Ishikawa (cell line): ENCODE measurements at regions not wholly inside any gene's neighbourhood (a gene's known extent, or its start where the extent isn't known, plus 50 kb on each side); places are given as distances from the start of the nearest gene placed in this dataset.

Experiments
- CEBPB ChIP-seq: IDR thresholded peaks from 2 replicates; pipeline ENCODE4 v1.6.1; 2012
- CREB1 ChIP-seq: IDR thresholded peaks from 2 replicates; pipeline ENCODE4 v1.6.1; 2012; ENCODE audit warnings: low read depth
- EGR1 ChIP-seq: IDR thresholded peaks from 2 replicates; pipeline ENCODE4 v1.6.1; 2012
- EP300 ChIP-seq: IDR thresholded peaks from 2 replicates; pipeline ENCODE4 v1.6.1; 2012; ENCODE audit warnings: borderline replicate concordance
- FOXM1 ChIP-seq: IDR thresholded peaks from 2 replicates; pipeline ENCODE4 v1.6.1; 2012; ENCODE audit warnings: low read depth, borderline replicate concordance
- MAX ChIP-seq: IDR thresholded peaks from 2 replicates; pipeline ENCODE4 v1.6.1; 2012
- NFIC ChIP-seq: IDR thresholded peaks from 2 replicates; pipeline ENCODE4 v1.6.1; 2012
- RAD21 ChIP-seq: IDR thresholded peaks from 2 replicates; pipeline ENCODE4 v1.6.1; 2012; ENCODE audit warnings: low read depth
- REST ChIP-seq: IDR thresholded peaks from 2 replicates; pipeline ENCODE4 v1.6.1; 2012; ENCODE audit warnings: low read depth, mild to moderate bottlenecking
- TAF1 ChIP-seq: IDR thresholded peaks from 2 replicates; pipeline ENCODE4 v1.6.1; 2012; ENCODE audit warnings: low read depth, mild to moderate bottlenecking
- TCF12 ChIP-seq: IDR thresholded peaks from 2 replicates; pipeline ENCODE4 v1.6.1; 2012; ENCODE audit warnings: low read depth
- TEAD4 ChIP-seq: IDR thresholded peaks from 2 replicates; pipeline ENCODE4 v1.6.1; 2012
- USF1 ChIP-seq: IDR thresholded peaks from 2 replicates; pipeline ENCODE4 v1.6.1; 2012
- YY1 ChIP-seq: IDR thresholded peaks from 2 replicates; pipeline ENCODE4 v1.6.1; 2012; ENCODE audit warnings: low read depth
- ZBTB7A ChIP-seq: IDR thresholded peaks from 2 replicates; pipeline ENCODE4 v1.6.1; 2012; ENCODE audit warnings: low read depth

- TF ChIP-seq TEAD4 (peak; percentile 28; the same call in 1 of the 2 replicates), NFIC (peak; percentile 42), EGR1 (no peak), TCF12 (no peak), YY1 (no peak), RAD21 (no peak), CREB1 (no peak)
Measured at GRCh38 chr6:156262014-156262413, 515.2 kb upstream of the ARID1B start.

- TF ChIP-seq CEBPB (peak; percentile 69; the same call in 1 of the 2 replicates), EP300 (no peak)
Measured at GRCh38 chr6:156260815-156261214, 516.4 kb upstream of the ARID1B start.

- no peak for TF ChIP-seq CREB1
- no peak for TF ChIP-seq TAF1
- TF ChIP-seq CEBPB: no peak
- TF ChIP-seq MAX: no peak
- no peak for TF ChIP-seq FOXM1
- TF ChIP-seq USF1: no peak
- TF ChIP-seq YY1: no peak
- TF ChIP-seq NFIC: no peak
- no peak for TF ChIP-seq EGR1
- TF ChIP-seq TEAD4: no peak
- no peak for TF ChIP-seq REST
- no peak for TF ChIP-seq RAD21
- TF ChIP-seq EP300: no peak
- no peak for TF ChIP-seq TCF12
- TF ChIP-seq ZBTB7A: no peak
Measured at GRCh38 chr6:156258981-156259380, 518.2 kb upstream of the ARID1B start.

- TF ChIP-seq FOXM1: no peak
- TF ChIP-seq TAF1: no peak
- TF ChIP-seq REST: no peak
- TF ChIP-seq USF1: no peak
- no peak for TF ChIP-seq CEBPB
Measured at GRCh38 chr6:156256161-156256560, 521.0 kb upstream of the ARID1B start.

- TF ChIP-seq YY1 (no peak), CEBPB (no peak), TAF1 (no peak), USF1 (no peak), RAD21 (no peak), REST (no peak), MAX (no peak), FOXM1 (no peak), CREB1 (no peak), EP300 (no peak), EGR1 (no peak), TCF12 (no peak), TEAD4 (no peak), ZBTB7A (no peak), NFIC (no peak)
Measured at GRCh38 chr6:156254240-156254639, 522.9 kb upstream of the ARID1B start.
